Psoas muscle (tissue), 7 donors: ENCODE measurements at regions not wholly inside any gene's neighbourhood (a gene's known extent, or its start where the extent isn't known, plus 50 kb on each side); places are given as distances from the start of the nearest gene placed in this dataset.

Experiments
- ATAC-seq, 4 donors: fragments of 200-7000 bp; cut with Tn5 transposase; one replicate each; pipeline ENCODE4 v1.9.1; 2020; ENCODE audit warnings: moderate library complexity in 3 of 4, mild to moderate bottlenecking in 2 of 4
- DNase-seq, 2 donors: peaks; one replicate each; pipeline ENCODE4 v3.0.0-alpha.2; 2020
- H3K27ac ChIP-seq: fragments of 200-600 bp; one replicate; pipeline ENCODE4 v1.8.0; 2022
- H3K27me3 ChIP-seq, 3 donors: fragments of 200-600 bp in 1 of 3; one replicate each; pipeline versions ENCODE4 v1.6.1 to v1.8.0; 2013 to 2022; ENCODE audit warnings: low read length in 2 of 3, mild to moderate bottlenecking in 2 of 3, moderate library complexity in 1 of 3; ENCODE audit not compliant: insufficient read depth in 3 of 3
- H3K36me3 ChIP-seq, 2 donors: fragments of 200-600 bp in 1 of 2; one replicate each; pipeline versions ENCODE4 v1.6.1 to v1.8.0; 2013 to 2022; ENCODE audit warnings: low read depth in 1 of 2, mild to moderate bottlenecking in 1 of 2, moderate library complexity in 1 of 2; ENCODE audit not compliant: insufficient read depth in 1 of 2
- H3K4me1 ChIP-seq: fragments of 200-600 bp; one replicate; pipeline ENCODE4 v1.8.0; 2022
- H3K4me3 ChIP-seq: fragments of 200-600 bp; one replicate; pipeline ENCODE4 v1.8.0; 2022; ENCODE audit warnings: mild to moderate bottlenecking
- H3K9me3 ChIP-seq: fragments of 200-600 bp; one replicate; pipeline ENCODE4 v1.8.0; 2022
- CTCF ChIP-seq: fragments of 200-600 bp; IDR thresholded peaks from one replicate; pipeline ENCODE4 v1.8.0; 2022; ENCODE audit warnings: antibody characterized with exemption
- WGBS, 3 donors: extraction: QIAGEN DNeasy Blood & Tissue Kit; methylation state at CpG; one replicate each; pipeline versions ENCODE4 v1.1.6 to v1.1.7; 2013; 5-methylcytosine and 5-hydroxymethylcytosine counted together
- intact Hi-C, 2 donors: fragments of 100-400 bp; cut with DNase I; formaldehyde crosslinking; loops; one replicate each; pipeline versions ENCODE4 v1.11.0 to v1.14.2; 2022
- donor health status: healthy with polysubstance abuse.
- donor health status: DM: no; HTN: no; CAD: no; lungs with moderate emphysema.
- donor health status: Bipolar disorder and iron deficiency.
- donor health status: healthy.
- donor health status: DM: yes; HTN: yes; CAD: no.
- donor health status: DM: no; HTN: no; CAD: no.
- donor health status: DM: yes; HTN: yes; CAD: no.

DNA sequence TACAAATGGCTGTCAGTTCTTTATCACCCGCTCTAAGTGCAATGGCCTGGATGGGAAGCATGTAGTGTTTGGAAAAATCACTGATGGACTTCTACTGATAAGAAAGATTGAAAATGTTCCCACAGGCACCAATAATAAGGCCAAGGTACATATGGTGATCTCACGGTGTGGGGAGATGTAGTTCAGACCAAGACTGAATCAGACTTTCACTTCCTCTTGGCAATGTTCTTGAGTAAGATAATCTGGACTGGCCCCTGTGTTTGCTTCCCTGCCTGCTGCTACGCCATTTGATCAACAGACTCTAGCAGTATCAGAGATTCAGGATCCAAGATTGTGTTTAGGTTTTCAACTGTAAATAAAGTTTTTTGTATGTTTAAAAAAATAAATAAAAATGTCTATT lies 682.2 kb upstream of the AMOT start:
- Histone ChIP-seq H3K4me3 (no peak overlapping the region), H3K36me3 (no peaks in the 10 kb centered on the region), H3K4me1 (no peaks in the 10 kb centered on the region), H3K27me3 (no peaks in the 10 kb centered on the region), H3K27ac (no peak overlapping the region), H3K9me3 (no peaks in the 10 kb centered on the region)
- DNase-seq (no peak), ATAC-seq (no peak)
- 85 to 86% (median 85%) methylated on average over 3 of the region's 3 CpGs for WGBS, 3 donors
- intact Hi-C loops: no loop called here
- no peak for TF ChIP-seq CTCF

- DNase-seq: no peak
- intact Hi-C loops: no loop called here
- TF ChIP-seq CTCF: no peak
- 6 to 18% (median 14%) methylated on average over 2 of the region's 2 CpGs for WGBS, 3 donors
- H3K27me3 ChIP-seq: peaks cover 0 to 6% (median 0%) of the 10 kb centered on the region in 3 donors
- H3K4me1 ChIP-seq: no peaks in the 10 kb centered on the region
- no peak for ATAC-seq
- no peaks in the 10 kb centered on the region for H3K36me3 ChIP-seq
- H3K27ac ChIP-seq: no peak overlapping the region
- no peaks in the 10 kb centered on the region for H3K9me3 ChIP-seq
- no peak overlapping the region for H3K4me3 ChIP-seq
These were observed 674.3 kb upstream of the AMOT start for GRCh38 chrX:113514906-113515305.

- 49 to 50% (median 50%) methylated on average over 7 of the region's 7 CpGs for WGBS, 3 donors
- H3K4me1 ChIP-seq: no peaks in the 10 kb centered on the region
- no peak for TF ChIP-seq CTCF
- peaks cover 0 to 6% (median 0%) of the 10 kb centered on the region in 3 donors for H3K27me3 ChIP-seq
- no peak overlapping the region for H3K27ac ChIP-seq
- H3K36me3 ChIP-seq: no peaks in the 10 kb centered on the region
- no peak for DNase-seq
- ATAC-seq: no peak
- no peaks in the 10 kb centered on the region for H3K9me3 ChIP-seq
- intact Hi-C loops: no loop called here
- no peak overlapping the region for H3K4me3 ChIP-seq
These were observed 672.2 kb upstream of the AMOT start for GRCh38 chrX:113512700-113513395.

DNA sequence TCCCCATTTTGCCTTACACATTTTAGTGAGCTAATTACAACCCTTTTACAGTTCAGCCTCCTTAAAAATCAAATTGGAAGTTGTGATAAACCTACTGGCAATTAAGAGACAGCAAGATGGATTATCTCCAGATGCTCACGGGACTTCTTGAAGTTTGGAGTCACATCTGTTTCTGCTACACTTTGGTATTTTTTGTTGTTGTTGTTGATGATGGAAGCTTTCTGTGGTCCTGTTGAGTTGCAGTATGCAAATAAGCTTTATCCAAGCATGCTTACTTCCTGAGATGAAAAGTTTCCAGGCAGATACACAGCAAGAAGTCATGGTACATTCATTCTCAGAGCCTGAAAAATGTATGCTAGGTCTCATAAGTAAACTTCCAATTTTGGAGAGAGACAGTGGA lies 670.0 kb upstream of the AMOT start:
- no peaks in the 10 kb centered on the region for H3K36me3 ChIP-seq
- peaks cover 0 to 6% (median 0%) of the 10 kb centered on the region in 3 donors for H3K27me3 ChIP-seq
- no peak for DNase-seq
- TF ChIP-seq CTCF: no peak
- H3K4me1 ChIP-seq: no peaks in the 10 kb centered on the region
- H3K4me3 ChIP-seq: no peak overlapping the region
- intact Hi-C loops: no loop called here
- H3K27ac ChIP-seq: no peak overlapping the region
- ATAC-seq: no peak
- H3K9me3 ChIP-seq: no peaks in the 10 kb centered on the region
- 47 to 69% (median 62%) methylated on average over 1 of the region's 1 CpG for WGBS, 3 donors

DNA sequence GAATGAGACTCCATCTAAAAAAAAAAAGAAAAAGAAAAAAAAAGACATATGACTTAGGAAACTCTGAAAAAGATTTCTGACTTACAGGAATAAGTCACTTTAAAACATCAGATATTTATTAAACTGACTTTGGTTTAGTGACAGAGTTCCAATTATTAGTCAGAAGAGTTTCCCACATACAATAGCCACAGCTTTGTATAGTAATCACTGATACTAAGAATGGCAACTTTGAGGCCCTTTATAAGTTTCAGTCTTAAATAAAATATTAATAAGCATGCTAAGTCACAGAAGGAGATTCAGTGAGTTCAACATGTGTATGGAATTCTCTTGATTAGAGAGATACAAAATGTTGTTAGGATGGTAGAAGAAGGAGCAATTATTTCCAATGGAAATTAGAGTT lies 652.3 kb upstream of the AMOT start:
- intact Hi-C loops: no loop called here
- ATAC-seq (no peak), DNase-seq (no peak)
- Histone ChIP-seq H3K9me3 (no peaks in the 10 kb centered on the region), H3K36me3 (no peaks in the 10 kb centered on the region), H3K4me1 (no peaks in the 10 kb centered on the region), H3K4me3 (no peak overlapping the region), H3K27ac (no peak overlapping the region), H3K27me3 (peaks cover 0 to 20% (median 0%) of the 10 kb centered on the region in 3 donors)
- no peak for TF ChIP-seq CTCF
